IPS DF 6.9 (cell line): ENCODE measurements at regions not wholly inside any gene's neighbourhood (a gene's known extent, or its start where the extent isn't known, plus 50 kb on each side); places are given as distances from the start of the nearest gene placed in this dataset.
"Not testable (repeated sequence)": the region's sequence is repeated elsewhere in the genome, so short reads cannot be mapped to it uniquely, and the experiment has no call there.

ENCODE experiments used
- DNase-seq: peaks from one replicate; pipeline ENCODE4 v3.0.0-alpha.2; 2013; ENCODE audit warnings: low read depth, low spot score
- H3K27ac ChIP-seq: one replicate; pipeline ENCODE4 v1.5.1; 2013; ENCODE audit warnings: low read length, control low read depth
- H3K27me3 ChIP-seq: 2 replicates; pipeline ENCODE4 v1.6.1; 2013; ENCODE audit warnings: mild to moderate bottlenecking, low read length; ENCODE audit not compliant: control insufficient read depth, insufficient read depth
- H3K36me3 ChIP-seq: 2 replicates; pipeline ENCODE4 v1.6.1; 2013; ENCODE audit warnings: low read length; ENCODE audit not compliant: control insufficient read depth, insufficient read depth
- H3K4me1 ChIP-seq: 2 replicates; pipeline ENCODE4 v1.6.1; 2013; ENCODE audit warnings: low read length; ENCODE audit not compliant: control insufficient read depth, insufficient read depth
- H3K4me3 ChIP-seq: 2 replicates; pipeline ENCODE4 v1.5.1; 2013; ENCODE audit warnings: mild to moderate bottlenecking, low read length
- H3K9me3 ChIP-seq: 2 replicates; pipeline ENCODE4 v1.6.1; 2013; ENCODE audit warnings: low read length, inconsistent platforms; ENCODE audit not compliant: control insufficient read depth, insufficient read depth
- WGBS: extraction: QIAGEN DNeasy Blood & Tissue Kit; methylation state at CpG from one replicate; pipeline ENCODE4 v1.1.7; 2013; ENCODE audit warnings: mixed read lengths, missing lambda C conversion rate; ENCODE audit not compliant: insufficient read length, insufficient coverage; 5-methylcytosine and 5-hydroxymethylcytosine counted together

DNA sequence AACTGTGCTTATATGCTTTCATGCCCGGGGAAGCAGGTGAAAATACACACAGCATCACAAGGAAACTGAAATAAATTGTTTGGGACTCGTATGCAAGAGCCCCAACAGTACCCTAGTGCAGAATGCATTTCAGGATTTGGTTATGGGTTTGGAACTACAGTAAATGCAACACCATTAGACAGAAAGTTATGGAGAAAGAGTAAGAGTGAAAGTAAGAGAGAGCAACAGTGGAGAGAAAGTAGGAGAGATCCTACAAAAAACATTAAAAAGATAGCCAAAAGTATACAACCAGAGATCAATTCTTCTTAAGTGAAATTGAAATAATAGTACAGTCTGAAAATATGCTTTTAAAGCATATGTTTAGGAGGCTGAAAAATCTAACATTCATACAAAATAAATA lies 231.1 kb downstream of the TFEC start:
- no peaks in the 10 kb centered on the region for H3K4me1 ChIP-seq
- H3K4me3 ChIP-seq = no peak overlapping the region
- no peak overlapping the region for H3K27ac ChIP-seq
- no peaks in the 10 kb centered on the region for H3K36me3 ChIP-seq
- DNase-seq = no peak
- no peaks in the 10 kb centered on the region for H3K27me3 ChIP-seq
- WGBS = no CpG with 5 or more reads among the region's 2 CpGs
- no peaks in the 10 kb centered on the region for H3K9me3 ChIP-seq

DNA sequence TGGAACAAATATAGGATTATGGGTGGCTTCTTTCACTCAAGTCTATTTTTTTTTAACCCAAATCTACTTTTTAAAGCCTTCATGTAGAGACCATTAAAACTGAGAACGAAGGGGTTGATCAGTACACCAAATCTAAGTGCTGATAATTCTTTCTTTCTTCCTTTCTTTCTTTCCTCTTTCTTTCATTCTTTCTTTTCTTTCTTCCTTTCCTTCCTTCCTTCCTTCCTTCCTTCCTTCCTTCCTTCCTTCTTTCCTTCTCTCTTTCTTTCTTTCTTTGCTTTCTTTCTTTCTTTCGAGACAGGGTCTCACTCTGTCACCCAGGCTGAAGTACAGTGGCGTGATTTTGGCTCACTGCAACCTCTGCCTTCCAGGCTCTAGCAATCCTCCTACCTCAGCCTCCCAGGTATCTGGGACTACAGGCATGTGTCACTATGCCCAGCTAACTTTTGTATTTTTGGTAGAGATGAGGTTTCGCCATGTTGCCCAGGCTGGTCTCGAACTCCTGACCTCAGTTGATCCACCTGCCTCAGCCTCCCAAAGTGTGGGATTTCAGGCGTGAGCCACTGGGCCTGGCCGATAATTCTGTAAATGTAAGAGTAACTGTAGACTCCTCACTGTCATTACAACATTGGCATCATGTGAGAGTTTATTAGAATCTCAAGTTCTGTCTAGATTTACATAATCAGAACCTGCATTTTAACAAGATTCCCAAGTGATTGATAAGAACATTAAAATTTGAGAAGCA lies 236.4 kb downstream of the TFEC start:
- H3K4me3 ChIP-seq = no peak overlapping the region
- H3K9me3 ChIP-seq = no peaks in the 10 kb centered on the region
- H3K36me3 ChIP-seq = no peaks in the 10 kb centered on the region
- no CpG with 5 or more reads among the region's 7 CpGs for WGBS
- no peak overlapping the region for H3K27ac ChIP-seq
- no peaks in the 10 kb centered on the region for H3K4me1 ChIP-seq
- no peak for DNase-seq
- no peaks in the 10 kb centered on the region for H3K27me3 ChIP-seq

DNA sequence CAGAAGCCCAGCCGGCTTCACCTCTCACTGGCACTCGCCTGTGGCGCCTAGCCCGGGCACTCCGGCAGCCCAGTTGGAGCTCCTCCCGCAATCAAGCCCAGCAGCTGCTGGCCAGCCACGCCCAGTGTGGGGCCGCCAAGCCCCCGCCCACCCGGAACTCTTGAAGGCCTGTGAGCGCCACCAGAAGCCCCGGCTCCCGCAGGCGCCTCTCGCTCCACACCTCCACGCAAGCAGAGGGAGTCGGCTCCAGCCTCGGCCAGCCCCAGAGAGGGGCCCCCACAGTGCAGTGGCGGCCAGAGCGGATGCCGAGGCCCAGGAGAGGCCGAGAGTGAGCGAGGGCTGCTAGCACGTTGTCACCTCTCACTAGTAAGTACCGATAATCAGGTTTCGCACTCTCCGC lies 240.7 kb downstream of the TFEC start:
- no peak for DNase-seq
- no peaks in the 10 kb centered on the region for H3K36me3 ChIP-seq
- H3K4me3 ChIP-seq = no peak overlapping the region
- no peaks in the 10 kb centered on the region for H3K27me3 ChIP-seq
- H3K9me3 ChIP-seq = no peaks in the 10 kb centered on the region
- H3K4me1 ChIP-seq = no peaks in the 10 kb centered on the region
- WGBS = no CpG with 5 or more reads among the region's 27 CpGs
- no peak overlapping the region for H3K27ac ChIP-seq

DNA sequence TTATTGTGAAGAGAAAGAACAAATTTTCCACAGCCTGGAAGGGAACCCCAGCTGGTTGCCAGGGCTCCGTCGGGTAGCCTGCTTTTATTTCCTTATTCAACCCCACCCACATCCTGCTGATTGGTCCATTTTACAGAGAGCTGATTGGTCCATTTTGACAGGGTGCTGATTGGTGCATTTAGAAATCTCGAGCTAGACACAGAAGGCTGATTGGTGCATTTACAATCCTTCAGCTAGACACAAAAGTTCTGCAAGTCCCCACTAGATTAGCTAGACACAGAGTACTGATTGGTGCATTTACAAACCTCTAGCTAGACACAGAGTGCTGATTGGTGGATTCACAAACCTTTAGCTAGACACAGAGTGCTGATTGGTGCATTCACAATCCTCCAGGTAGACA lies 241.1 kb downstream of the TFEC start:
- not testable (repeated sequence) for H3K4me3 ChIP-seq, H3K36me3 ChIP-seq, H3K9me3 ChIP-seq, H3K27me3 ChIP-seq, H3K27ac ChIP-seq, H3K4me1 ChIP-seq, DNase-seq
- WGBS = no CpG with 5 or more reads among the region's 3 CpGs

DNA sequence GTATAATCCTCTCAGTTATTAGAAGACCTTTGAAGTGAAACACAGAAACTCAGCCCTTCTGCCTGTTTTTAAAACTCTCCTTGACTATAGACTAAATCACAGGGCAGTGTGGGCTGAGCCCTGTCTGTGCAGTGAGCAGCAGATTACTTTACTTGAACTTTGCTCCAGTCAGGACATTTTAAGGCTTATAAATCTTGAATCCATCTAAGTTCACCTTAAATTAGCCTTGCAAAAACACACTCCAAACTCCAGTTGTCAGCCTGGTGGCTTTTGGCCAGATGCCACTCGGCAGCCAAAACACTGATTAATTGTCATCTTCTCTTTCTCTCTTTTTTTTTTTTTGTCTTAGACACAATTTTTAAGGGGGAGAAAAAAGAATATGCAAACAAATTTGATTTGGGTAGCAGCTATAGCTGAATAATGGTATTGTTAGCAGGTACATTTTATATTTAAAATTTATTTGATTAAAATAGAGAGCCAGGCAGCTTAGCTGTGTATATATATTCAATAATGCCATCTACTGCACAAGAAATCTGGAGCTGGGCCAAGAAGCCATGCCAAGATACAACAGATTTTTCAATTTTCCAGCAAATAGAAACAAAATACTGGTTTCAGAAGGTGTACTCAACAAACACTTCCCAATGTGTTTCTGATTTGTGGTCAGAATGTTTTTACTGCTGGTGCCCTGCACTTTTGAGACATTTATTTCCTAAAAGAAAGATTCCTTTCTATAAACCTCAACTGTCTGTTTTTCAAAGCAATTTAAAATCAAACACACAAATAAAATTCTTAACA lies 247.7 kb downstream of the TFEC start:
- Histone ChIP-seq H3K4me1 (no peaks in the 10 kb centered on the region), H3K27ac (no peak overlapping the region), H3K36me3 (no peaks in the 10 kb centered on the region), H3K4me3 (no peak overlapping the region), H3K27me3 (no peaks in the 10 kb centered on the region), H3K9me3 (no peaks in the 10 kb centered on the region)
- no peak for DNase-seq
- WGBS = no CpG with 5 or more reads among the region's 1 CpG

DNA sequence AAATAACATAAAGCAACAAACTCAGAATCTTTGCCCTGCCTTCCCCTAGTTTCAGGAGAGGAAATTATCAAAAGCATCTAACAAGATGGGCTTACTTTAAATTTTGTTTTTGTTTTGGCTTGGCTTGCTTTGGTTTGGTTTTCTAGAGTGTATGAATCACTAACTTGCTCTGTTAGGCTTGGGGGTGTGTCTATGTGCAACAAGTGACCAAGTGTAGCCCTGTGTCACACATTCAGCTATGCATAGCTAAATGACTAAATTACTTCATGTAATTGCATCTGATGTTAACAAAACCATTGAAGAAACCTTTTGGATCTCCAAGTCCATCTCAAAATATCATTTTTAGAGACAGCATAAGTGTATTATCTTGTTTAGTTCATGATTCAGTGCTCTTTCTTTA lies 251.0 kb downstream of the TFEC start:
- no peak for DNase-seq
- no peak overlapping the region for H3K27ac ChIP-seq
- H3K9me3 ChIP-seq = no peaks in the 10 kb centered on the region

DNA sequence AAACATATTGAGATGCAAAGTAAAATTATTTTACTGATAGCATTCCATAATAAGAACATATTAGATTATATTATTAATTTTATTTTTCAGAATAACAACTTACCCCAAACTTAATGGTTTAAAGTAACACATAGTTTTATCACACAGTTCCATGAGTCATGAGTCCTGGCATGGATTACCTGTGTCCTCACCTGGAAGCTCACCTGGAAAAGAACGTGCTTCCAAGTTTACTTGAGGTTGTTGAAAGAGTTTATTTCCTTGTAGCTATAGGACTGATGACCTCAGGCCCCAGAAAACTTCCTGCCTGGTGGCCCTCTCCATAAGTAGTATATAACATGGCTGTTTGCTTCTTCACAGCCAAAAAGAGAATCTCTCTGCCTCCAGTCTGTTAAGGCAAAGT lies 254.6 kb downstream of the TFEC start:
- no peaks in the 10 kb centered on the region for H3K9me3 ChIP-seq
- no peaks in the 10 kb centered on the region for H3K36me3 ChIP-seq
- no peak for DNase-seq
- H3K27me3 ChIP-seq = no peaks in the 10 kb centered on the region
- WGBS = no CpG with 5 or more reads among the region's 1 CpG
- H3K4me1 ChIP-seq = no peaks in the 10 kb centered on the region
- H3K4me3 ChIP-seq = no peak overlapping the region
- no peak overlapping the region for H3K27ac ChIP-seq

More for the DNA sequence above, 251.0 kb downstream of the TFEC start:
- Histone ChIP-seq H3K27me3 (no peaks in the 10 kb centered on the region), H3K4me1 (no peaks in the 10 kb centered on the region), H3K36me3 (no peaks in the 10 kb centered on the region), H3K4me3 (no peak overlapping the region)

DNA sequence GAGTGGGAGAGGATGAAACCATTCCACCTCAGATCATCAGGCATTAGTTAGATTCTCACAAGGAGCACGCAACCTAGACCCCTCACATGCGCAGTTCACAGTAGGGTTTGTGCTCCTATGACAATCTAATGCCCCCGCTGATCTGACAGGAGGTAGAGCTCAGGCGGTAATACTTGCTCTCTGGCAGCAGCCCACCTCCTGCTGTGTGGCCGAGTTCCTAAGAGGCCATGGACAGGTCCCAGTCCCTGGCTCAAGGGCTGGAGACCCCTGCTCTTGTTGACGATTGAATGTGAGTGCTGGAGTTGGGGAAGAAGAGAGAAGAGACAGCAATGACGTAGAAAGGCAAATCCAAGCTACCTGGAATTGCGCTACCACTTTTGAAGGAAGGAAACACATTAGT lies 267.2 kb downstream of the TFEC start:
- no peak for DNase-seq
- H3K36me3 ChIP-seq = no peaks in the 10 kb centered on the region
- WGBS = no CpG with 5 or more reads among the region's 8 CpGs

DNA sequence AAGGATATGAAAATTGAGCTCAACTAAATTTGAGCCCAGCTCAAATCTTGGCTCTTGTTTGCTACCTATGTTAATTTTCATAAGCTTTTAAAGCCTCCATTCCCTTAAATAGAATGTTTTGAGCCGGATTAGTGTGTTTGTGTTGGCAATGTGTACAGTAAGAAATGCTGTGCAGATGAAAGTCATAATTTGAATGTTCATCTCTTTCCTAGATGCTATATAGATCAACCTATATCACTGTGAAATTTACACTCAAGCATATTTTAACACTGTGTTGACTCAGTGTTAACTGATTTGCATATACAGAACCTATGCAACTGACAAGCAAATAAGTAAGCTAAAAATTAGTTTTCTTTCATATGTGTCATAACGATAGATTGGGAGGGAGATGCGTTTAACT lies 272.5 kb downstream of the TFEC start:
- 100% methylated on average over 2 of the region's 3 CpGs for WGBS
- no peaks in the 10 kb centered on the region for H3K27me3 ChIP-seq
- no peaks in the 10 kb centered on the region for H3K36me3 ChIP-seq
- H3K9me3 ChIP-seq = no peaks in the 10 kb centered on the region
- no peak for DNase-seq
- no peak overlapping the region for H3K27ac ChIP-seq
- H3K4me1 ChIP-seq = no peaks in the 10 kb centered on the region
- no peak overlapping the region for H3K4me3 ChIP-seq

More for the DNA sequence above, 267.2 kb downstream of the TFEC start:
- H3K4me1 ChIP-seq = peaks cover 2% of the 10 kb centered on the region
- H3K4me3 ChIP-seq = no peak overlapping the region
- H3K27ac ChIP-seq = no peak overlapping the region
- H3K27me3 ChIP-seq = no peaks in the 10 kb centered on the region
- no peaks in the 10 kb centered on the region for H3K9me3 ChIP-seq

DNA sequence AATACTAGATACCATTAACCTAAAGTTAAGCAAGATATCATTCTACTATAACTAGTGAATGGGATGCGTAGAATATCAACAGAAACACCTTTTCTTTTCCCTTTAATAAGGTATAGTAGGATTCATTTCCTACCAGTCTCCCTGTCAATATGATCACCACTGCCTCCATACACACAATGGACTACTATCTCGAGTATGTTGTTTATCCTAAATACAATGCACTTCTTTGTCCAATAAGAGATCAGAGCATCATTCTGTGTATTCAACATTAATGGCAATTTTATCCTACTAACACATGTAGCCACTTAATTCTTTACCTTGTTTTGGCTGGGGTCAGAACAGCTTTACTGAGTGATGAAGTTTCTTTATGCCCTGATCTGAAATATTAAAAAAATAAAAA lies 276.3 kb downstream of the TFEC start:
- H3K4me1 ChIP-seq = no peaks in the 10 kb centered on the region
- H3K27ac ChIP-seq = no peak overlapping the region
- no peaks in the 10 kb centered on the region for H3K36me3 ChIP-seq
- H3K27me3 ChIP-seq = no peaks in the 10 kb centered on the region
- DNase-seq = no peak
- no CpG with 5 or more reads among the region's 2 CpGs for WGBS
- no peak overlapping the region for H3K4me3 ChIP-seq
- no peaks in the 10 kb centered on the region for H3K9me3 ChIP-seq

DNA sequence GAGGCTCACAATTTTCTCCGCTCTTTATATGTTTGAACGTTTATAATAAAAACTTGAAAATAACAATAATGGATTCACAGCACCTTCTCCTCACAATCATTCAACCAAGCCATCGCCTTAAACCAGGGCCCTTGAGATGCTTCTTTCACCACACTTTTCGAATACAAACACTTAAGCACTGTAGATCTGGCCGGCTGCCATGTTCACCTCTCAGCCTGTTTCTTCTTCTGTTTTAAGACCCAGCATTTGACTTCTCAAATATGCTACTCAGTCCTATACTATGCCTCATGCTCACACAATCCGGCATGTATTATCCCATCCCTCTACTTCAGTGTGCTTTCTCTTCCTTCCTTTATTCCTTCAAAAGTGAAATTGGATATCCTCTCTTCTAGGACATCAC lies 280.6 kb downstream of the TFEC start:
- H3K27me3 ChIP-seq = no peaks in the 10 kb centered on the region
- no peak overlapping the region for H3K4me3 ChIP-seq
- DNase-seq = no peak
- no peaks in the 10 kb centered on the region for H3K4me1 ChIP-seq
- H3K9me3 ChIP-seq = no peaks in the 10 kb centered on the region
- no peak overlapping the region for H3K27ac ChIP-seq
- no CpG with 5 or more reads among the region's 6 CpGs for WGBS
- H3K36me3 ChIP-seq = no peaks in the 10 kb centered on the region
